Transverse colon (tissue), 4 donors: ENCODE measurements at regions not wholly inside any gene's neighbourhood (a gene's known extent, or its start where the extent isn't known, plus 50 kb on each side); places are given as distances from the start of the nearest gene placed in this dataset.

Experiments used
- DNase-seq: peaks from one replicate; pipeline ENCODE4 v3.0.0-alpha.2; 2019
- H3K27ac ChIP-seq, 4 donors: fragments of 200-600 bp; sonication (generic); 2 replicates each; pipeline ENCODE4 v1.5.1; 2016 to 2018; ENCODE audit warnings: inconsistent platforms in 4 of 4
- H3K27me3 ChIP-seq: fragments of 200-600 bp; sonication (generic); 2 replicates; pipeline ENCODE4 v1.5.1; 2017; ENCODE audit warnings: inconsistent platforms
- H3K36me3 ChIP-seq, 4 donors: fragments of 200-600 bp; sonication (generic); 2 replicates each; pipeline ENCODE4 v1.5.1; 2017 to 2019; ENCODE audit warnings: inconsistent platforms in 4 of 4
- H3K4me1 ChIP-seq, 4 donors: fragments of 200-600 bp; sonication (generic); 2 replicates each; pipeline ENCODE4 v1.5.1; 2017 to 2020; ENCODE audit warnings: inconsistent platforms in 4 of 4
- H3K4me3 ChIP-seq, 4 donors: fragments of 200-600 bp; sonication (generic); 1 replicate in 1 of 4; 2 replicates in 3 of 4; pipeline versions ENCODE4 v1.5.1 to v1.6.1; 2017 to 2019; ENCODE audit warnings: inconsistent platforms in 4 of 4
- H3K9me3 ChIP-seq, 2 donors: fragments of 200-600 bp; sonication (generic); 2 replicates each; pipeline ENCODE4 v1.5.1; 2017 to 2019; ENCODE audit warnings: inconsistent platforms in 2 of 2
- CTCF ChIP-seq, 5 experiments: fragments of 200-600 bp in 3 of 5; fragments of 450-650 bp in 2 of 5; sonication (generic) in 3 of 5; IDR thresholded peaks; 1 replicate in 2 of 5; 2 replicates in 3 of 5; pipeline ENCODE4 v1.5.1; 2016 to 2017; ENCODE audit warnings: antibody characterized with exemption in 5 of 5, inconsistent platforms in 3 of 5, mild to moderate bottlenecking in 2 of 5, moderate library complexity in 1 of 5
- EP300 ChIP-seq: sonication (generic); formaldehyde crosslinking; IDR thresholded peaks from one replicate; pipeline ENCODE4 v1.6.1; 2017; ENCODE audit warnings: antibody characterized with exemption, low read depth
- POLR2A ChIP-seq: fragments of 450-650 bp; IDR thresholded peaks from one replicate; pipeline ENCODE4 v1.6.1; 2016; ENCODE audit warnings: antibody characterized with exemption, mild to moderate bottlenecking, moderate library complexity
- POLR2AphosphoS5 ChIP-seq, 3 donors: sonication (generic); formaldehyde crosslinking; IDR thresholded peaks; one replicate each; pipeline ENCODE4 v1.6.1; 2016; ENCODE audit warnings: antibody characterized with exemption in 3 of 3
- WGBS, 2 donors: methylation state at CpG; one replicate each; pipeline ENCODE4 v1.1.5; 2018; ENCODE audit warnings: low coverage in 1 of 2; 5-methylcytosine and 5-hydroxymethylcytosine counted together
- in situ Hi-C, 4 donors: fragments of 200-750 bp; cut with MboI; loops; one replicate each; pipeline versions ENCODE4 v1.15.0 to v1.15.1; 2017; ENCODE audit warnings: low sequenced_read_pairs in 3 of 4, low pct_ligation_motif_present in 1 of 4, low pct_unique_long_range_greater_than_20kb in 1 of 4
- intact Hi-C: fragments of 100-400 bp; cut with DNase I; formaldehyde crosslinking; loops from one replicate; pipeline ENCODE4 v1.15.1; 2023; ENCODE audit warnings: low total_unique reads

- Histone ChIP-seq H3K27ac (peak overlapping the region in 1 of 4 donors; percentile 24), H3K4me3 (no peak overlapping the region), H3K27me3 (no peaks in the 10 kb centered on the region), H3K36me3 (no peaks in the 10 kb centered on the region), H3K4me1 (peaks cover 0 to 18% (median 7%) of the 10 kb centered on the region in 4 donors), H3K9me3 (no peaks in the 10 kb centered on the region)
- no peak for DNase-seq
- WGBS, 2 donors: 56 to 74% methylated on average over 4 to 5 of the region's 5 CpGs
- intact Hi-C loops (no loop called here), in situ Hi-C loops (no loop called here)
- no peak for TF ChIP-seq EP300
- TF ChIP-seq POLR2AphosphoS5 (IDR thresholded peaks at IDR 0.05): no peak
- TF ChIP-seq CTCF (IDR thresholded peaks at IDR 0.05): no peak
- no peak for TF ChIP-seq POLR2A
Measured at GRCh38 chr4:149961876-149962597, 116.2 kb upstream of the DCLK2 start.

- Histone ChIP-seq H3K36me3 (no peaks in the 10 kb centered on the region), H3K4me1 (peaks cover 0 to 18% (median 8%) of the 10 kb centered on the region in 4 donors), H3K27me3 (no peaks in the 10 kb centered on the region), H3K9me3 (no peaks in the 10 kb centered on the region), H3K27ac (no peak overlapping the region), H3K4me3 (no peak overlapping the region)
- no peak for TF ChIP-seq POLR2AphosphoS5 (IDR thresholded peaks at IDR 0.05)
- TF ChIP-seq CTCF (IDR thresholded peaks at IDR 0.05): no peak
- TF ChIP-seq EP300: no peak
- TF ChIP-seq POLR2A: no peak
- no peak for DNase-seq
- 88 to 91% methylated on average over 5 to 8 of the region's 8 CpGs for WGBS, 2 donors
- in situ Hi-C loops: no loop called here
- intact Hi-C loops: no loop called here
Measured at GRCh38 chr4:149964001-149964796, 114.0 kb upstream of the DCLK2 start.

- Histone ChIP-seq H3K4me1 (peaks cover 0 to 18% (median 8%) of the 10 kb centered on the region in 4 donors), H3K27ac (no peak overlapping the region), H3K36me3 (no peaks in the 10 kb centered on the region), H3K4me3 (no peak overlapping the region), H3K9me3 (no peaks in the 10 kb centered on the region), H3K27me3 (no peaks in the 10 kb centered on the region)
- 37 to 53% methylated on average over 2 of the region's 2 CpGs for WGBS, 2 donors
- intact Hi-C loops: no loop called here
- TF ChIP-seq POLR2AphosphoS5 (IDR thresholded peaks at IDR 0.05) (no peak), EP300 (no peak), POLR2A (no peak), CTCF (IDR thresholded peaks at IDR 0.05) (no peak)
- no peak for DNase-seq
- in situ Hi-C loops: no loop called here
Measured at GRCh38 chr4:149965206-149965605, 113.0 kb upstream of the DCLK2 start.

GRCh38 chr4:149972407-149972806 is 105.8 kb upstream of the DCLK2 start:
- intact Hi-C loops: no loop called here
- Histone ChIP-seq H3K27me3 (no peaks in the 10 kb centered on the region), H3K36me3 (no peaks in the 10 kb centered on the region), H3K27ac (no peak overlapping the region), H3K4me3 (no peak overlapping the region), H3K9me3 (no peaks in the 10 kb centered on the region), H3K4me1 (no peaks in the 10 kb centered on the region)
- DNase-seq: no peak
- in situ Hi-C loops: no loop called here
- 58 to 63% methylated on average over 2 of the region's 2 CpGs for WGBS, 2 donors
- no peak for TF ChIP-seq CTCF (IDR thresholded peaks at IDR 0.05)
